KMS-11 (cell line): ENCODE measurements at regions not wholly inside any gene's neighbourhood (a gene's known extent, or its start where the extent isn't known, plus 50 kb on each side); places are given as distances from the start of the nearest gene placed in this dataset.
"Not testable (repeated sequence)": the region's sequence is repeated elsewhere in the genome, so short reads cannot be mapped to it uniquely, and the experiment has no call there.

ENCODE experiments used
- H2AFZ ChIP-seq: fragments of 200-600 bp; sonication (generic); 2 replicates; pipeline ENCODE4 v1.6.1; 2016; ENCODE audit warnings: antibody characterized with exemption, mixed run types, low read depth
- H3K27ac ChIP-seq: fragments of 200-600 bp; sonication (generic); 2 replicates; pipeline ENCODE4 v1.6.1; 2016; ENCODE audit warnings: mild to moderate bottlenecking, mixed run types
- H3K27me3 ChIP-seq: fragments of 200-600 bp; sonication (generic); 2 replicates; pipeline ENCODE4 v1.6.1; 2017; ENCODE audit warnings: mild to moderate bottlenecking, low read depth, mixed run types, moderate library complexity; ENCODE audit not compliant: insufficient read depth
- H3K36me3 ChIP-seq: fragments of 200-600 bp; sonication (generic); 2 replicates; pipeline ENCODE4 v1.6.1; 2017; ENCODE audit warnings: mild to moderate bottlenecking, mixed run types; ENCODE audit not compliant: insufficient read depth
- H3K4me1 ChIP-seq: fragments of 200-600 bp; sonication (generic); 2 replicates; pipeline ENCODE4 v1.6.1; 2016; ENCODE audit warnings: mild to moderate bottlenecking, low read depth, mixed run types; ENCODE audit not compliant: poor library complexity, severe bottlenecking
- H3K4me2 ChIP-seq: fragments of 200-600 bp; sonication (generic); 2 replicates; pipeline ENCODE4 v1.7.0; 2016; ENCODE audit warnings: mild to moderate bottlenecking, mixed run types
- H3K4me3 ChIP-seq: fragments of 200-600 bp; sonication (generic); IDR thresholded peaks from 2 replicates; pipeline ENCODE4 v1.6.1; 2017; ENCODE audit warnings: low read depth, low read length, mixed read lengths; ENCODE audit not compliant: insufficient read depth
- H3K79me2 ChIP-seq: fragments of 200-600 bp; sonication (generic); 2 replicates; pipeline ENCODE4 v1.6.1; 2016; ENCODE audit warnings: low read depth, mixed run types; ENCODE audit not compliant: insufficient read depth
- H3K9ac ChIP-seq: fragments of 200-600 bp; sonication (generic); 2 replicates; pipeline ENCODE4 v1.6.1; 2016; ENCODE audit warnings: mild to moderate bottlenecking, mixed run types
- H4K20me1 ChIP-seq: fragments of 200-600 bp; sonication (generic); 2 replicates; pipeline ENCODE4 v1.6.1; 2016; ENCODE audit warnings: mild to moderate bottlenecking, mixed run types; ENCODE audit not compliant: insufficient read depth
- CTCF ChIP-seq: fragments of 200-600 bp; sonication (generic); conservative IDR thresholded peaks from 2 replicates; pipeline ENCODE4 v1.6.1; 2017; ENCODE audit warnings: low read depth, mild to moderate bottlenecking, antibody characterized with exemption, low read length, moderate library complexity, mixed read lengths

- no peak overlapping the region for H3K9ac ChIP-seq
- no peak overlapping the region for H3K4me3 ChIP-seq
- no peaks in the 10 kb centered on the region for H3K27me3 ChIP-seq
- H3K4me2 ChIP-seq = no peak overlapping the region
- no peaks in the 10 kb centered on the region for H3K79me2 ChIP-seq
- no peaks in the 10 kb centered on the region for H4K20me1 ChIP-seq
- H3K27ac ChIP-seq = no peak overlapping the region
- no peaks in the 10 kb centered on the region for H3K4me1 ChIP-seq
- H3K36me3 ChIP-seq = no peaks in the 10 kb centered on the region
- no peak for TF ChIP-seq CTCF
- H2AFZ ChIP-seq = no peak overlapping the region
Measured at GRCh38 chr4:75195111-75195510, 262.2 kb downstream of the PARM1 start.

GRCh38 chr4:75194180-75194579 lies 261.3 kb downstream of the PARM1 start:
- Histone ChIP-seq H3K27ac (no peak overlapping the region), H2AFZ (no peak overlapping the region), H3K9ac (no peak overlapping the region), H3K27me3 (no peaks in the 10 kb centered on the region), H3K79me2 (no peaks in the 10 kb centered on the region), H4K20me1 (no peaks in the 10 kb centered on the region), H3K36me3 (no peaks in the 10 kb centered on the region), H3K4me2 (no peak overlapping the region), H3K4me1 (no peaks in the 10 kb centered on the region), H3K4me3 (no peak overlapping the region)
- no peak for TF ChIP-seq CTCF

- H4K20me1 ChIP-seq, H2AFZ ChIP-seq, H3K4me3 ChIP-seq, H3K4me1 ChIP-seq, H3K27me3 ChIP-seq, H3K4me2 ChIP-seq, H3K9ac ChIP-seq, H3K79me2 ChIP-seq, H3K36me3 ChIP-seq, H3K27ac ChIP-seq: not testable (repeated sequence)
Measured at GRCh38 chr4:75192182-75192581, 259.3 kb downstream of the PARM1 start.

- Histone ChIP-seq H3K4me1 (no peaks in the 10 kb centered on the region), H3K27me3 (no peaks in the 10 kb centered on the region), H3K36me3 (no peaks in the 10 kb centered on the region), H2AFZ (no peak overlapping the region), H3K4me2 (no peak overlapping the region), H3K79me2 (no peaks in the 10 kb centered on the region), H4K20me1 (no peaks in the 10 kb centered on the region), H3K27ac (no peak overlapping the region), H3K4me3 (no peak overlapping the region), H3K9ac (no peak overlapping the region)
- TF ChIP-seq CTCF = no peak
Measured at GRCh38 chr4:75189711-75190335, 256.9 kb downstream of the PARM1 start.
